ENCODE measurements at regions not wholly inside any gene's neighbourhood (a gene's known extent, or its start where the extent isn't known, plus 50 kb on each side); places are given as distances from the start of the nearest gene placed in this dataset.
"Not testable (repeated sequence)": the region's sequence is repeated elsewhere in the genome, so short reads cannot be mapped to it uniquely, and the experiment has no call there.

DNA sequence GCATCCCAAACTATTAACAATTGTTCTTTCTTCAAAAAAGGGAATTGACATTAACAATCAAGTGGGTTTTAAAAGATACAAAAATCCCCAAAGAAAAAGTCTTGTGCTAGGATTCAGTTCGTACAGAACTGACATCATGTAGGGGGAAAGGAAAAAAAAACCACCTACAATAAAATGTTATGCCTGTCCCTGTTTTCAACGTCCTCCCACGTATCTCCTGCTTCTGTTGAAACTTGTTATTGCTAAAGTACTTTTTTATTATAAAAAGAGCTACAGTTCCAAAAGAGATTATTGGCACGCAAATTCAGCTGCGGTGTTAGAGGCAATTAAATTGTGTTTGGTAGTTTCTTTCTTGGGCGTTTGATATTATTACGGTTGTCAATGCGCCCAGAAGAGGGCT lies 102.8 kb upstream of the PHACTR1 start:
- no peak overlapping the region for H3K9ac ChIP-seq (ENCODE audit: low read depth, low read length)
- H3K36me3 ChIP-seq (ENCODE audit: insufficient read depth, low read length): no peaks in the 10 kb centered on the region
- no peaks in the 10 kb centered on the region for H3K4me1 ChIP-seq (ENCODE audit: control insufficient read depth, insufficient read depth, low read length)
- H3K9me3 ChIP-seq (replicated peaks; ENCODE audit: low read length): no peaks in the 10 kb centered on the region
- no peaks in the 10 kb centered on the region for H3K27me3 ChIP-seq (ENCODE audit: control insufficient read depth, insufficient read depth, low read length)
- H3K4me2 ChIP-seq (ENCODE audit: low read length): no peak overlapping the region
- no peak overlapping the region for H3K4me3 ChIP-seq (ENCODE audit: low read length)

DNA sequence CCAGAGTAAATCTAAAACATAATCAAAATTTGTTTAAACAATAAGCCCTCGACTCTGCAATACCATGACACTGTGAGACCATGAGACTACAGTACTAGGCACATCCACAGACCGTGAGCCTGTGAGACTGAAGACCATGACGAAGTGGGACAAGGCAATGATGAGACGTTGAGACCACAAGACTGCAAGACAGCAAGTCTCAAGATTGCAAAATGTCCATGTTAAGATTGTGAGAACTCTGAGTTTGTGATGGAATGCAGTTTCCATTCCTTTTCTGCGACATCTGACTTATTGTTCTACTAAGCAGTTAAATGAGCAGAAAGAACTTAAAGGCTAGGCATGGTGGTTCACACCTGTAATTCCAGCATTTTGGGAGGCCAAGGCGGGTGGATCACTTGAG lies 102.1 kb upstream of the PHACTR1 start:
- H3K9me3 ChIP-seq (replicated peaks; ENCODE audit: low read length): no peaks in the 10 kb centered on the region

DNA sequence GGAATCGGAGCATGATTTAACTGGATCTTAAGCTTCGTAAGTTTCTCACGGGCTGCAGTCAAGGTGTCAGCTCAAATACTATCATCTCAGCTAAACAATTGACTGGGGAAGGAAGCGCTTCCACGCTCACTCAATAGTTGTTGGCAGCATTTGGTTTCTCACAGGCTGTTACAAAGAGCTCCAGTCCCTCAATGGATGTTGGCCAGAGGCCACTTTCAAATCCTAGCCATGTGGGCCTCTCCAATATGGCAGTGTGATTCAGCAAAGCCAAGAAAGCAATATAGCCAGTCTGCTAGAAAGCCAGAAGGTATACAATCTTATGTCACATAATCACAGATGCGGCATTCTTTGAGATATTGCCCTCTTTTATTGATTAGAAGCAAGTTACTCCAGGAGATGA lies 98.3 kb upstream of the PHACTR1 start:
- Histone ChIP-seq H3K4me2 (ENCODE audit: low read length) (no peak overlapping the region), H3K27me3 (ENCODE audit: control insufficient read depth, insufficient read depth, low read length) (peaks cover 10% of the 10 kb centered on the region), H3K9ac (ENCODE audit: low read depth, low read length) (no peak overlapping the region), H3K36me3 (ENCODE audit: insufficient read depth, low read length) (no peaks in the 10 kb centered on the region), H3K4me3 (ENCODE audit: low read length) (no peak overlapping the region), H3K4me1 (ENCODE audit: control insufficient read depth, insufficient read depth, low read length) (no peaks in the 10 kb centered on the region), H3K9me3 (replicated peaks; ENCODE audit: low read length) (no peaks in the 10 kb centered on the region)

More for the DNA sequence above, 102.1 kb upstream of the PHACTR1 start:
- Histone ChIP-seq H3K9ac (ENCODE audit: low read depth, low read length) (no peak overlapping the region), H3K4me2 (ENCODE audit: low read length) (no peak overlapping the region), H3K36me3 (ENCODE audit: insufficient read depth, low read length) (no peaks in the 10 kb centered on the region), H3K4me1 (ENCODE audit: control insufficient read depth, insufficient read depth, low read length) (no peaks in the 10 kb centered on the region), H3K27me3 (ENCODE audit: control insufficient read depth, insufficient read depth, low read length) (no peaks in the 10 kb centered on the region), H3K4me3 (ENCODE audit: low read length) (no peak overlapping the region)

DNA sequence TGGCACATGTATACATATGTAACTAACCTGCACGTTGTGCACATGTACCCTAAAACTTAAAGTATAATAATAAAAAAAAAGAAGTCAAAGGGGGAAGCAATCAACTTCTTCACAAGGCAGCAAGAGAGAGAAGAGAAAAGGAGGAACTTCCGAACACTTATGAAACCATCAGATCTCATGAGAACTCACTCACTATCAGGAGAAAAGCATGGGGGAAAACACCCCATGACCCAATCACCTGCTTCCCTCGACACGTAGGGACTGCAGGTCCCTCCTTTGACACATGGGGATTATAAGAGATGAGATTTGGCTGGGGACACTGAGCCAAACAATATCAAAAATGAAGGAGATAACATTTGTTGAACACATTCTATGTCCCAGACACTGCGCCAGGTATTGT lies 94.8 kb upstream of the PHACTR1 start:
- no peaks in the 10 kb centered on the region for H3K9me3 ChIP-seq (replicated peaks; ENCODE audit: low read length)
- H3K4me1 ChIP-seq (ENCODE audit: control insufficient read depth, insufficient read depth, low read length): no peaks in the 10 kb centered on the region
- H3K36me3 ChIP-seq (ENCODE audit: insufficient read depth, low read length): no peaks in the 10 kb centered on the region
- H3K4me3 ChIP-seq (ENCODE audit: low read length): no peak overlapping the region
- H3K27me3 ChIP-seq (ENCODE audit: control insufficient read depth, insufficient read depth, low read length): peaks cover 10% of the 10 kb centered on the region
- H3K4me2 ChIP-seq (ENCODE audit: low read length): no peak overlapping the region
- no peak overlapping the region for H3K9ac ChIP-seq (ENCODE audit: low read depth, low read length)

DNA sequence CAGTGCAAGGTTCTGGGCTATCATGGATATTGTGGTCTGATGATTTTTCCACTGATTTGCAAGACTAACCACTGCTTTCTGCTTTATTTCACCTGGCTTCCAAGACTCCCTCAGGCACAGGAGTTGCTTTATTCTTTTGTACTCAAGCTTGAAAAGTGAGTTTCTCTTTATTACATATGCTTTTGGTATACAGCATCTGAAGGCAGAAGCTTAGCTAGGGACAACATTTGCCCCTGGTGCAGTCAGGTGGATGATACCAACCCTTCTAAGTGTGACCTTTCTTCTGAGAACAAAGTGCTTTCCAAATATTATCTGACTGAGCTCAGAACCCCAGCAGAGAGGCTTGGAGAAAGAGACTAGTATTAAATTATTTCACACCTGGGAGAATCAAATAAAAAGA lies 94.0 kb upstream of the PHACTR1 start:
- Histone ChIP-seq H3K36me3 (ENCODE audit: insufficient read depth, low read length) (no peaks in the 10 kb centered on the region), H3K4me3 (ENCODE audit: low read length) (no peak overlapping the region), H3K9ac (ENCODE audit: low read depth, low read length) (no peak overlapping the region), H3K4me1 (ENCODE audit: control insufficient read depth, insufficient read depth, low read length) (no peaks in the 10 kb centered on the region), H3K9me3 (replicated peaks; ENCODE audit: low read length) (no peaks in the 10 kb centered on the region), H3K27me3 (ENCODE audit: control insufficient read depth, insufficient read depth, low read length) (peaks cover 10% of the 10 kb centered on the region), H3K4me2 (ENCODE audit: low read length) (no peak overlapping the region)

DNA sequence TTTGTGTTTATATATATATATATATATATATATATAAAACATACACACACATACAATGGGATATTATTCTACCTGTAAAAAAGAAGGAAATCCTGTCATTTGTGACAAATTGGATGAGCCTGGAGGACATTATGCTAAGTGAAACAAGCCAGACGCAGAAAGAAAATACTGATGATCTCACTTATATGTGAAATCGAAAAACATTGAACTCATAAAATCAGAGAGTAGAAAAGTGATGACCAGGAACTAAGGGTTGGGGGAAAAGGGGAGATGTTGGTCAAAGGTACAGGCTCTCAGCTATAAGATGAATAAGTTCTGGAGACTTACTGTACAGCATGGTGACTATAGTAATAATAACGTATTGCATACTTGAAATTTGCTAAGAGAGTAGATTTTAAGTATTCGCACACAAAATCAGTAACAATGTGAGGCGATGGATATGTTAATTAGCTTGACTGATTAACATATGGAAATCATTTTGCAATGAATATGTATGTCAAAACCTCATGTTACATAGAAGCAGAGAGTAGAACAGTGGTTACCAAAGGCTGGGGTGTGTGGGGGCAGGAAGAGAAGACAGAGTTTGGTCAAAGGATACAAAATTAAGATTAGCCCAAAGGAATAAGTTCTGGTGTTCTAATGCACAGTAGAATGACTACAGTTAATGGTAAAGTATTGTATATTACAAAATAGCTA lies 92.3 kb upstream of the PHACTR1 start:
- Histone ChIP-seq H3K9ac (ENCODE audit: low read depth, low read length) (no peak overlapping the region), H3K27me3 (ENCODE audit: control insufficient read depth, insufficient read depth, low read length) (peaks cover 10% of the 10 kb centered on the region), H3K9me3 (replicated peaks; ENCODE audit: low read length) (no peaks in the 10 kb centered on the region), H3K36me3 (ENCODE audit: insufficient read depth, low read length) (no peaks in the 10 kb centered on the region), H3K4me1 (ENCODE audit: control insufficient read depth, insufficient read depth, low read length) (no peaks in the 10 kb centered on the region), H3K4me2 (ENCODE audit: low read length) (no peak overlapping the region), H3K4me3 (ENCODE audit: low read length) (no peak overlapping the region)

DNA sequence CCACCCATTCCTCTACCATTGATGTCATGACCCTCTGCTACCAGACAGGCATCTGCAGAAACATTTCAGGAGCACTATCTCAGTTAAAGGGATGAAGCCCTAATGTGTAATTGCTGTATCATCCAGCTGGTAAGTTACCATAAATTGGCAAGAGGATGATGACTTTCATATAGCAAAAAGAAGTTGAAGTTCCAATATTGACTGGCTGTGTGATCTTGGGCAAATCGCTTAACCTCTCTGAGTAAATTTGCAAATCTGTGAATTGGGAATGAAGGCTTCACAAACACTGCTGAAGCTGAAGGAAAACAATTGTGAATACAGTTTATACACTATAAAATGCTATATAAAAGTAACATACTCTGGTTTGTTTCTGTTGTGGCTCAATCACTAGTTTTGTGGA lies 89.5 kb upstream of the PHACTR1 start:
- Histone ChIP-seq H3K4me1 (ENCODE audit: control insufficient read depth, insufficient read depth, low read length) (no peaks in the 10 kb centered on the region), H3K9me3 (replicated peaks; ENCODE audit: low read length) (no peaks in the 10 kb centered on the region), H3K4me3 (ENCODE audit: low read length) (no peak overlapping the region), H3K9ac (ENCODE audit: low read depth, low read length) (no peak overlapping the region), H3K27me3 (ENCODE audit: control insufficient read depth, insufficient read depth, low read length) (peaks cover 10% of the 10 kb centered on the region), H3K4me2 (ENCODE audit: low read length) (no peak overlapping the region), H3K36me3 (ENCODE audit: insufficient read depth, low read length) (no peaks in the 10 kb centered on the region)

DNA sequence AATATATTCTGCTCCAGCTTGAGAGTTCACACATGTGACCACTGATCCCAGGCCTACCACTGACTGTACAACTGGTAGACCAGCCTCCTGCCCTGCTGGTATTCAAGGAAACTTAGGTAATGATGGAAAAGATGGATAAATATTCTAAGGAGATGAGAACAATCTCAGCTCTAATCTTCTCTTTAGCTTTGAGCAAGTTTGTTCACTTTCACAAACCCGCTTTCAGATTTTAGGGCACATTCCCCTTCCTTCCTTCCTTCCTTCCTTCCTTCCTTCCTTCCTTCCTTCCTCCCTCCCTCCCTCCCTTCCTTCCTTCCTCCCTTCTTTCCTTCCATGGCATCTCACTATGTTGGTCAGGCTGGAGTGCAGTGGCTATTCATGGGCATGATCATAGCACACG lies 88.2 kb upstream of the PHACTR1 start:
- Histone ChIP-seq H3K9me3 (replicated peaks; ENCODE audit: low read length) (no peaks in the 10 kb centered on the region), H3K4me1 (ENCODE audit: control insufficient read depth, insufficient read depth, low read length) (no peaks in the 10 kb centered on the region), H3K9ac (ENCODE audit: low read depth, low read length) (no peak overlapping the region), H3K36me3 (ENCODE audit: insufficient read depth, low read length) (no peaks in the 10 kb centered on the region), H3K4me3 (ENCODE audit: low read length) (no peak overlapping the region), H3K4me2 (ENCODE audit: low read length) (no peak overlapping the region), H3K27me3 (ENCODE audit: control insufficient read depth, insufficient read depth, low read length) (no peaks in the 10 kb centered on the region)

DNA sequence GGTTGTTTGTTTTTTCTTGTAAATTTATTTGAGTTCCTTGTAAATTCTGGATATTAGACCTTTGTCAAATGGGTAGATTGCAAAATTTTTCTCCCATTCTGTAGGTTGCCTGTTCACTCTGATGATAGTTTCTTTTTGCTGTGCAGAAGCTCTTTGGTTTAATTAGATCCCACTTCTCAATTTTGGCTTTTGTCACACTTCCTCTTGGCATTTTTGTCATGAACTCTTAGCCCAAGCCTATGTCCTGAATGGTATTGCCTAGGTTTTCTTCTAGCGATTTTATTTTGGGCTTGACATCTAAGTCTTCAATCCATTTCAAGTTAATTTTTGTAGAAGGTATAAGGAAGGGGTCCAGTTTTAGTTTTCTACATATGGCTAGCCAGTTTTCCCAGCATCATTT lies 82.8 kb upstream of the PHACTR1 start:
- H3K27me3 ChIP-seq (ENCODE audit: control insufficient read depth, insufficient read depth, low read length); H3K4me3 ChIP-seq (ENCODE audit: low read length); H3K9ac ChIP-seq (ENCODE audit: low read depth, low read length); H3K4me1 ChIP-seq (ENCODE audit: control insufficient read depth, insufficient read depth, low read length); H3K9me3 ChIP-seq (replicated peaks; ENCODE audit: low read length); H3K4me2 ChIP-seq (ENCODE audit: low read length); H3K36me3 ChIP-seq (ENCODE audit: insufficient read depth, low read length): not testable (repeated sequence)

DNA sequence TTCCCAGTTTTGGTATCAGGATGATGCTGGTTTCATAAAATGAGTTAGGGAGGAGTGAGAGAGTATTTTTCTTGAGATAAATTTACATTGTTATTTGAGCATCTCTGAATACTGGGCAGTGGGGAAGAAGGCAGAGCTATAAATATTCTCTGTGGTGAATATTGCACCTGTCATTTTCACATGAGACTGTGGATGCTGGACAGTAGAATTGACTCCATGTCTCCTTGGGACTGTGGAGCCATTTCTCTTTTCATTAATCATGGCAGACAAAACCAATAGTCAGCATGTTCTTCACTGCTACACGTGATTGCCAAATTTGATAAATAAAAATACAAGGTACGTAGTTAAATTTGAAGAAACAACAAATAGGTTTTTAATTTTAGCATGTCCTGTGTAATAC lies 81.2 kb upstream of the PHACTR1 start:
- no peaks in the 10 kb centered on the region for H3K36me3 ChIP-seq (ENCODE audit: insufficient read depth, low read length)
- H3K9me3 ChIP-seq (replicated peaks; ENCODE audit: low read length): no peaks in the 10 kb centered on the region
- no peak overlapping the region for H3K4me2 ChIP-seq (ENCODE audit: low read length)
- H3K4me3 ChIP-seq (ENCODE audit: low read length): no peak overlapping the region
- peaks cover 3% of the 10 kb centered on the region for H3K27me3 ChIP-seq (ENCODE audit: control insufficient read depth, insufficient read depth, low read length)
- no peaks in the 10 kb centered on the region for H3K4me1 ChIP-seq (ENCODE audit: control insufficient read depth, insufficient read depth, low read length)
- no peak overlapping the region for H3K9ac ChIP-seq (ENCODE audit: low read depth, low read length)

DNA sequence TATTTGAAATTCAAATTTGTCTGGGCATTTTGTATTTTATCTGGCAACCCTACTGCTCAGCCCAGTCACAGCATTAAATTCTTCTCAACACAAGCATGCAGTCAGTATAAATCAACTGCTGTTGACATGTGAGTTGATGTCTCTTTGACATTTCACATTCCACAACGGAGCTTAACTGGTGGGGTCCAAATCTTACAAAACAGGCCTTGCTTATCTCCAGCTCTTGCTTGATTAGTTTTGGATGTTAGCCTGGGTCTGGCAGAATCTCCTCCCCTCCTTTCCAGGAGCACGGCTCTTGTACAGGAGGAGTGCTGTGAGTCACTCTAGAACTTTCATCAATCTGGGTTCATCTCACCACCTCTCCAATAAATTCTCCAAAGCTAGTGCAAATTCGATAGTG lies 80.8 kb upstream of the PHACTR1 start:
- H3K9ac ChIP-seq (ENCODE audit: low read depth, low read length): no peak overlapping the region
- no peaks in the 10 kb centered on the region for H3K36me3 ChIP-seq (ENCODE audit: insufficient read depth, low read length)
- no peak overlapping the region for H3K4me3 ChIP-seq (ENCODE audit: low read length)
- H3K4me2 ChIP-seq (ENCODE audit: low read length): no peak overlapping the region
- no peaks in the 10 kb centered on the region for H3K4me1 ChIP-seq (ENCODE audit: control insufficient read depth, insufficient read depth, low read length)
- H3K27me3 ChIP-seq (ENCODE audit: control insufficient read depth, insufficient read depth, low read length): peaks cover 3% of the 10 kb centered on the region
- no peaks in the 10 kb centered on the region for H3K9me3 ChIP-seq (replicated peaks; ENCODE audit: low read length)

DNA sequence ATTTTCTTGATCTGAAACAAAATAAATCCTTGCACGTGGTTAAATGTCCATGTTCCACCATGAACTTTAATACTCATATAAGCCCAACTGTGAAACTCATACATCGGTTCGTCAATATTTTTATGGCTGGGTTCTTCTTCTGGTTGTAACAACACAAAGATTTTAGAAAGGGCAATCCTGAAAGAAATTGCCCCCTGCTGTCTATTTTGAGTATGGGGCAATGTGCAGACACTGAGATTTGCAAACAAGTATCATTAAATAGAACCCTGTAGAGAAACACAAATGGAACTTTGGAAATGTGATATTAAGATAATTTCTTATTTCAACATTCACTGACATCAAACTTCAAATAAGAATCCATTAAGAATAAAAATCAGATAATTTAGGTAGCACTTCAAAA lies 80.2 kb upstream of the PHACTR1 start:
- Histone ChIP-seq H3K36me3 (ENCODE audit: insufficient read depth, low read length) (no peaks in the 10 kb centered on the region), H3K4me3 (ENCODE audit: low read length) (no peak overlapping the region), H3K4me2 (ENCODE audit: low read length) (no peak overlapping the region), H3K27me3 (ENCODE audit: control insufficient read depth, insufficient read depth, low read length) (peaks cover 3% of the 10 kb centered on the region), H3K9me3 (replicated peaks; ENCODE audit: low read length) (no peaks in the 10 kb centered on the region), H3K9ac (ENCODE audit: low read depth, low read length) (no peak overlapping the region), H3K4me1 (ENCODE audit: control insufficient read depth, insufficient read depth, low read length) (no peaks in the 10 kb centered on the region)
